Neural cell (in vitro differentiated cells): ENCODE measurements at regions not wholly inside any gene's neighbourhood (a gene's known extent, or its start where the extent isn't known, plus 50 kb on each side); places are given as distances from the start of the nearest gene placed in this dataset.

Source experiments
- H2AFZ ChIP-seq: fragments of 200-600, 300-800 bp; sonication (generic), shearing (Covaris generic); 2 replicates; pipeline ENCODE4 v1.6.0; 2014; ENCODE audit warnings: low read depth, mild to moderate bottlenecking, antibody characterized with exemption, low read length, moderate library complexity
- H3F3A ChIP-seq: fragments of 200-600 bp; shearing (Covaris generic); 2 replicates; pipeline ENCODE4 v1.6.1; 2016; ENCODE audit warnings: mild to moderate bottlenecking, moderate library complexity, mixed read lengths, antibody characterized with exemption, low read length; ENCODE audit not compliant: insufficient read depth, poor library complexity, severe bottlenecking
- H3K27ac ChIP-seq: fragments of 200-600, 300-800 bp; sonication (generic), shearing (Covaris generic); 2 replicates; pipeline ENCODE4 v1.5.1; 2014; ENCODE audit warnings: mild to moderate bottlenecking, low read length, moderate library complexity
- H3K27me3 ChIP-seq: fragments of 300-800, 200-600 bp; sonication (generic), shearing (Covaris generic); 2 replicates; pipeline ENCODE4 v1.6.0; 2014; ENCODE audit warnings: mild to moderate bottlenecking, low read depth, low read length, moderate library complexity; ENCODE audit not compliant: insufficient read depth
- H3K36me3 ChIP-seq: fragments of 300-800, 200-600 bp; sonication (generic), shearing (Covaris generic); 2 replicates; pipeline ENCODE4 v1.5.1; 2014; ENCODE audit warnings: mild to moderate bottlenecking, antibody characterized with exemption, low read length, moderate library complexity; ENCODE audit not compliant: insufficient read depth
- H3K4me2 ChIP-seq: fragments of 300-800, 200-600 bp; sonication (generic), shearing (Covaris generic); 2 replicates; pipeline ENCODE4 v1.6.0; 2014; ENCODE audit warnings: mild to moderate bottlenecking, low read length
- H3K4me3 ChIP-seq: fragments of 300-800, 200-600 bp; sonication (generic), shearing (Covaris generic); 2 replicates; pipeline ENCODE4 v1.5.1; 2014; ENCODE audit warnings: mild to moderate bottlenecking, low read length, moderate library complexity
- H3K79me2 ChIP-seq: fragments of 200-600 bp; shearing (Covaris generic); replicated peaks from 2 replicates; pipeline ENCODE4 v1.6.0; 2014; ENCODE audit warnings: mild to moderate bottlenecking, low read length, moderate library complexity; ENCODE audit not compliant: insufficient read depth
- H3K9ac ChIP-seq: fragments of 300-800, 200-600 bp; sonication (generic), shearing (Covaris generic); 2 replicates; pipeline ENCODE4 v1.6.1; 2016; ENCODE audit warnings: mild to moderate bottlenecking, low read length, mixed read lengths
- H3K9me2 ChIP-seq: fragments of 200-600 bp; shearing (Covaris generic); 2 replicates; pipeline ENCODE4 v1.6.1; 2016; ENCODE audit warnings: mild to moderate bottlenecking, low read length, mixed read lengths; ENCODE audit not compliant: insufficient read depth
- H3K9me3 ChIP-seq: fragments of 200-600, 300-800 bp; sonication (generic), shearing (Covaris generic); 2 replicates; pipeline ENCODE4 v1.6.1; 2016; ENCODE audit warnings: mild to moderate bottlenecking, mixed run types, low read length, moderate library complexity, mixed read lengths
- H4K20me1 ChIP-seq: fragments of 200-600 bp; shearing (Covaris generic); 2 replicates; pipeline ENCODE4 v1.6.1; 2016; ENCODE audit warnings: mild to moderate bottlenecking, mixed run types; ENCODE audit not compliant: insufficient read depth
- CTCF ChIP-seq: fragments of 450-650 bp; IDR thresholded peaks from 2 replicates; pipeline ENCODE4 v1.5.1; 2014; ENCODE audit warnings: antibody characterized with exemption, mild to moderate bottlenecking, moderate library complexity; ENCODE audit not compliant: poor library complexity, severe bottlenecking
- EP300 ChIP-seq: fragments of 450-650 bp; conservative IDR thresholded peaks from 2 replicates; pipeline ENCODE4 v1.6.1; 2014; ENCODE audit warnings: antibody characterized with exemption, mild to moderate bottlenecking, moderate library complexity; ENCODE audit not compliant: poor library complexity, severe bottlenecking
- EZH2 ChIP-seq: fragments of 200-600, 300-800 bp; shearing (Covaris generic), sonication (generic); IDR thresholded peaks from 2 replicates; pipeline ENCODE4 v1.6.1; 2014; ENCODE audit warnings: antibody characterized with exemption, low read length, borderline replicate concordance, mild to moderate bottlenecking; ENCODE audit not compliant: insufficient read depth, poor library complexity, severe bottlenecking
- MXI1 ChIP-seq: fragments of 450-650 bp; conservative IDR thresholded peaks from 2 replicates; pipeline ENCODE4 v1.6.1; 2014; ENCODE audit warnings: antibody characterized with exemption, mild to moderate bottlenecking; ENCODE audit not compliant: poor library complexity, severe bottlenecking
- POLR2AphosphoS5 ChIP-seq: IDR thresholded peaks from 2 replicates; pipeline ENCODE4 v1.6.1; 2012
- RAD21 ChIP-seq: fragments of 450-650 bp; conservative IDR thresholded peaks from 2 replicates; pipeline ENCODE4 v1.6.1; 2014; ENCODE audit warnings: antibody characterized with exemption, mild to moderate bottlenecking, moderate library complexity
- REST ChIP-seq: IDR thresholded peaks from 2 replicates; pipeline ENCODE4 v1.6.1; 2012; ENCODE audit warnings: borderline replicate concordance
- SMC3 ChIP-seq: fragments of 450-650 bp; conservative IDR thresholded peaks from 2 replicates; pipeline ENCODE4 v1.6.1; 2014; ENCODE audit warnings: antibody characterized with exemption, mild to moderate bottlenecking, moderate library complexity; ENCODE audit not compliant: poor library complexity
- TAF1 ChIP-seq: IDR thresholded peaks from 2 replicates; pipeline ENCODE4 v1.6.1; 2012; ENCODE audit warnings: low read depth

- H3F3A ChIP-seq, result no peaks in the 10 kb centered on the region
- no peaks in the 10 kb centered on the region for H3K9me3 ChIP-seq
- H2AFZ ChIP-seq, result no peak overlapping the region
- no peak overlapping the region for H3K27ac ChIP-seq
- no peak overlapping the region for H3K4me2 ChIP-seq
- H3K27me3 ChIP-seq, result no peaks in the 10 kb centered on the region
- H3K9me2 ChIP-seq, result no peaks in the 10 kb centered on the region
- no peak overlapping the region for H3K4me3 ChIP-seq
- no peaks in the 10 kb centered on the region for H4K20me1 ChIP-seq
- no peaks in the 10 kb centered on the region for H3K79me2 ChIP-seq
- no peak for TF ChIP-seq MXI1
- TF ChIP-seq TAF1, result no peak
- no peak for TF ChIP-seq CTCF
- TF ChIP-seq EP300, result no peak
- no peak for TF ChIP-seq REST
- no peaks in the 10 kb centered on the region for H3K36me3 ChIP-seq
- H3K9ac ChIP-seq, result no peak overlapping the region
These were observed 772.0 kb downstream of the TRIML1 start for GRCh38 chr4:188911199-188911598.

- TF ChIP-seq REST (no peak), TAF1 (no peak), SMC3 (no peak), EZH2 (no peak), MXI1 (no peak), POLR2AphosphoS5 (no peak), CTCF (no peak), RAD21 (no peak), EP300 (no peak)
- Histone ChIP-seq H3K4me2 (no peak overlapping the region), H3K27me3 (no peaks in the 10 kb centered on the region), H3K9me2 (no peaks in the 10 kb centered on the region), H2AFZ (no peak overlapping the region), H3K9me3 (no peaks in the 10 kb centered on the region), H3K36me3 (no peaks in the 10 kb centered on the region), H3K79me2 (no peaks in the 10 kb centered on the region), H4K20me1 (no peaks in the 10 kb centered on the region), H3F3A (no peaks in the 10 kb centered on the region), H3K27ac (no peak overlapping the region), H3K4me3 (no peak overlapping the region), H3K9ac (no peak overlapping the region)
These were observed 772.5 kb downstream of the TRIML1 start for GRCh38 chr4:188911707-188912106.
